NCI-H2029 (cell line): ENCODE measurements at regions not wholly inside any gene's neighbourhood (a gene's known extent, or its start where the extent isn't known, plus 50 kb on each side); places are given as distances from the start of the nearest gene placed in this dataset.

ENCODE experiments used
- DNase-seq: peaks from one replicate; lab custom pipeline; 2025; lab: John Stamatoyannopoulos, UW

DNA sequence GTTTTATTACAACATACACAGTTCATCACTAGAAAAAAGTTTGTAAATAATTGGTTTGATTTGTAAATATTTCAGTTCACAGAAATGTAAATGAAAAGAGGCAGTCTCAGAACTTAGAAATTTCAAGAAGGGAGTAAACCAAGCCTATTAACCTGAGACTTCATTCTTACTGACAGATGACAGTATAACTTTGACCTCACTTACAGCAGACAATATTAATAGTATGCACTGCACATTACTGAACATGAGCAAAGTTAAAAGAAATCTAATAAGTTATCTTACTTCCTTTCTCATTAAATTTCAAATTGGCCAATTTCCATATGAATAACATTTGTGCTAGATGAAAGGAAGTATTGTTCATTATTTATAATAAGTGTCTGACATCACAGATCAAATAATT, 235.8 kb downstream of the SLC6A15 start:
- DNase-seq, result no peak

DNA sequence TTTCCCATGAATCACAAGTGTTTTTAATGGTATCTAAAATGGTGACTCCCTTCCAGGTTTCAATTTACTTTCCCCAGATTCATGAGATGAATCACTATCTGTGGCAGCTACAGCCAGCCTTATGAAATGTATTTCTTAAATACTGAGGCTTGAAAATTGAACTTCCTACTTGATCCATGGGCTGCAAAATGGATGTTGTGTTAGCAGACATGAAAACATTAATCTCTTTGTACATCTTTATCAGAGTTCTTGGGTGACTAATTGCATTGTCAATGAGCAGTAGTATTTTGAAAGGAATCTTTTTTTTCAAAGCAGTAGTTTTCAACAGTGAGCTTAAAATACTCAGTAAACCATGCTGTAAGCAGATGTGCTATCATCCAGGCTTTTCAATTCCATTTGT, 250.8 kb downstream of the SLC6A15 start:
- DNase-seq, result no peak

DNA sequence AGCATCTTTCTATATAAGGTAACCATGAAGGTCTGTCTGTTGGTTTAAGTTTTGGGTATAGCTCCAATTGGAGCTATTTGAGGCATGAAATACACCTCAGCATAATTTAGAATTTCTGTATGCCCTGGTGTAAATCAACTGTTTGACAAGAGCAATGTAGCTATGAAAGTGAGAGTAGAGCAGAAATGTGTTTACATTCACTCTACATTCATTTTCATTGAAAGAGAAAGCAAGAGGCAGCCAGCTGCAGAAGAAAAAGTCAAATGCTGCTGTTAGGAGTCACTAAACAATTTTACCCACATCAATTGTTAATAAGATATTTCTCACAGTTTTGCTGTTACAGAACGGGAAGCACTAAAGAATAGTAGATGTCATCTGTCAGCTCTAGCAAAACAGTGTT, 252.5 kb downstream of the SLC6A15 start:
- DNase-seq, result no peak

DNA sequence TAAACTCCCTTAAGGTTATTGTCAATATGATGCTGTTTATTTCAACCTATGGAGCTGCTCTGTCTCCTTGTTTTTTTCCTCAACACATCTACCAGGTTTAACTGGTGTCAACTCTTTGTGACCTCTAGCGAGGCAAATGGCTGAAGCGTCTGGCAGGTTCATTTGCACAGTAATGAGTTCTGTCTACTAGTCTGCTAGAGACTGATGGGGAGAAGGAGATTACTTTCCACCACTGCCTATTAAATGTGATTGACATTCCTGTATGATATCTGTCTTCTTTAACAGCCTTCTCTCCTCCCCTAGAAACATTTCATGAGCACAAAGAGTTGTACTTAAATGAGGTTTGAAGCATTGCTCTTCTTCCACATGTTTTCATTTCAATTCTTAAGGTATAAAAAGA, 253.7 kb downstream of the SLC6A15 start:
- no peak for DNase-seq

DNA sequence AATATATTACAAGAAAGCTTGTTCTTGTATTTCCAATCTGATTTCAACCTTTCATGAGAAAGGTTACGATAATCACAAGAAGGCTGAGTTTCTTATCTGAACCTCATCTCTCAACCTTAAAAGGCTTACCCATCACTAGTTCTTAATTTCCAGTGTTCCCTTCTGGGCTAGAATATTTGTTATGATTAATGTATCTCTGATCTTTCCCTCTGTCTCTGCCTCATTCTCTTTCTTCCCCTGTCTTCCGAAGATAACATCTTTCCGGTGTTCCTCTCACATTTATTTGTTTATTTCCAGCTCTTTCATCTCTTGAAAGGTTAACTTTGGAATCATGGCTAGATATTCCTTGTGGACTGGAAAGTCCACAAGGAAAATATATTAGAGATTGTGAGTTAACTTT, 255.9 kb downstream of the SLC6A15 start:
- DNase-seq, result no peak

DNA sequence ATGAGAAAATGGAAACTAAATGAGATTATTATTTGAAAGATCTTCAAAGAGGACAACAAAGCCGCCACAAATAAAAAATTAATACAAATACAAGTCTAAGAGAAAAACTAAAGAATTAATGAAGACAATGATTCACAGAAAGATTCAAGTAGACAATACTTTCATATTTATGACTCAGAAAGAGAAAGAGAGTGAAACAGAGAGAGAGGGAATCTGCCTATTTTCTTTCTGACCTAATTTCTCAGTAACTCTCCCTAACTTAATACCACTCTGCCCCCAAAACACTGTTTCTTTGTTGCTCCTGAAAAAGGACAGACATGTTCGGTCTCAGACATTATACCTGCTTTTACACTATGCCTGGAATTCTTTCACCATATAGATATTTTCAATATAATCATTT, 259.1 kb downstream of the SLC6A15 start:
- DNase-seq, result no peak

DNA sequence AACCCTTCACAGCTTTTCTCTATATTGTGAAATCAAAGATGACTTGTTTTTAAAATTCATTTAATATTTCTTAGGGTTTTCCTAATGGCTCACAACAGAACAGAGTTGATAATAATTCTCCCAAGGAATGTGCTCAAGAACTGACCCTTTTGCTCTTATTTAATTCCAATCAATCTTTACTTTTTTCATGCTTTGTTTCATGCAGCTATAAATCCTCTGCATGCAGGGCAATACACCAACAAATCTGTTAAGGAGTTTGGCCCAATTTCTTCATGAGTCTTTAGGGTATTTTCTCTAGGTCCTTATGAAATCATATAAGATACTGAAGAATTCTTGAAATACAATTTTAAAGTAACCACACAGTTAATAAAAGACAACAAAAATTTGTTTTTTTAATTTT, 264.2 kb downstream of the SLC6A15 start:
- no peak for DNase-seq

DNA sequence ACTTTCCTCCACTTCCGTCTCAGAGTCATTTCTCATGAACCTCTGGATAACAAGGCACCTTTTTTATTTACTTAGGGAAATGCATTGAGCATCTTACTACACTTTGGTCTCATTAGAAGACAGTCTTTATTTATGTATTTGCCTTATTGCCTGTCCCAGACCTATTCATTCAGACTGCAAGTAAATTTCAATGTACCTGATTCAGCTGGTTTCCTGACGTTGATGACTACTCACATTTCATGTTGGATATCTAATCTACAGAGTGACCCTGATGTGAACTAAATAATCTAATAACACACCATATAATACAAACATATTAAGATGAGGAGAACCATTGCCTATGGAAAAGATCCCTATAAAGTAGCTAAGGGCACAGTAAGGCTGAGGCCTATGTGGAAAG, 267.7 kb downstream of the SLC6A15 start:
- DNase-seq, result no peak

DNA sequence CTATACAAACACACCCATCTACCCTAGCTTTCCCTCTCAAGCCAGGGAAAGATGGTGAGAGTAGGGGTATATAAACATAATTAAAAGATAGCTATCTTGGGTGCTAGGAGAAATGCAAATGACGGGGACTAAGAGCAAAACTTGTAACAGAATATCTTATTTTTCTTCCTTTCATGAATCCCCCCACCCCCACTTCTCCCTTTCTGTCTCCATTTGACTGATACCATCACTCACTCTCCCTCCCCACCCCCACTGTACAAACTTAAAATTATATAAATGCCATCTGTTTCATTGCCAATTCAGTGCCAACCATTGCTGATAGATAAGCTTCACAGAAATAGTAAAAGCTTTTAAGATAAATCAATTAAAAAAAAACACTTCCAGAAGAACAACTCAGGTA, 268.6 kb downstream of the SLC6A15 start:
- DNase-seq, result no peak

DNA sequence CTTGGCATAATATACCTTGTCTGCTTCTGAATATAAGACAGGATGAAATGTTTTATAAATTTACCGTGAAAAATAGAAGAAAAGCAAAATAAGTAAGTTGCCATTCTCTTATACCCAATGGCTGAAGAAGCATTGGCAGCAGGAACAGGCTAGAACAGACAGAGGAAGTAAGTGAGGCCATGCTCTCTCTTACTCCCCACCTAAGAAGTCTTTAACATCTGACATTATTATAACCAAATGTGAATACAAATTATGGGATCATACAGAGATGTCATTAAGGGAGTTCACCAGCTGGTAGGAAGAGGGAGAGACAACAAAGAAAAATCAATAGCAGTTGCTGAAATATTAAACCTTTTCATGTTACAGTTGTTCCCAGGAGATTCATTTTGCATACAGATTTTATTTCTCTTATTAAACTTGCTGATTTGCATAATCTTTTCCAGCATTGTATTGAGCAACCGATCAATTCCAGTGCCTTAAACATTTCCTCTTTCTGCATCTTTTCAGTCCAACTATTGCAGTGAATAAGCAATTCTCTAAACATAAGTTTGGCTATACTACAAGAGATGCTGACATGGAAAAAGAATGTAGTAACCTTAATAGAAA, 270.6 kb downstream of the SLC6A15 start:
- no peak for DNase-seq

DNA sequence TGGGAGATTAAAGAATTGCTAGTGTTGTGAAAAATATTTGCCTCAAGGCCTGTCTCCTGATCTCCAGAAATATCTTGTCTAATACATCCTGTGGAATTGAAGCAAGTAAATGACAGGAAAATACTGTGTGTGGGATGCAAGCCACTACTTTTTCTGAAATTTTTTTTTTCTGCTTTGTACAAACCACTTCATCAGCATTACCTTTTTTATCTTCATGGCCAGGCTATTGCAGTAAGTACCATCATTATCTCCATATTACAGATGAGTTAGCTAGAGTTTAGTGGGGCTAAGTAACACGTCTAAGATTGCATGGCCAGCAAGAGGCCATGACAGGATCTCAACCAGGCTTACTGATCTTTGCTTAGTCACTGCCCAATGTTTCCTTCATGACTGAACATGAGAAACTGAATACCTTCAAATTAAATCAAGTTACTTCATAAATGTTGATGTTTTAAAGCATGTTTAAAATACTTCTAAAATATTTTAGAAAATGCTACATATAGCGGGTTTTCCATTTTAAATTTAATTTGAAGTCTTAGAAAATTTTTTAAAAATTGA, 273.7 kb downstream of the SLC6A15 start:
- DNase-seq, result no peak

DNA sequence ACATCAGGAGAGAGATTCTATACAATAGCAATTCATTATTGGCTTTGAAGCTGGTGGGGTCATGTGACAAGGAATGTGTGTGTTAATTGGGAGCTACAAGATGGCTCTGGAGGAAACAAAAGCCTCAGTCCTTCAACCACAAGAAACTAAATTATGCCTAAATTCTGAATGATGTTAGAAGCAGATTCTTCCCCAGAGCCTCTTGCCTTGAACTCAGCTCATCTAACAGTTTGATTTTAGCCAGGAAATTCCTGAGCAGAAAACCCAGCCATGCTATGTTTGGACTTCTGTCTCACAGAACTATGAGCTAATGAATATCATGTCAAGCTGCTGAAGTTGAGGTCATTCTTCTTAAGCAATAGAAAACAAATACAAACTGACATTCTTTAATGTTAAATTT, 274.7 kb downstream of the SLC6A15 start:
- DNase-seq, result no peak

DNA sequence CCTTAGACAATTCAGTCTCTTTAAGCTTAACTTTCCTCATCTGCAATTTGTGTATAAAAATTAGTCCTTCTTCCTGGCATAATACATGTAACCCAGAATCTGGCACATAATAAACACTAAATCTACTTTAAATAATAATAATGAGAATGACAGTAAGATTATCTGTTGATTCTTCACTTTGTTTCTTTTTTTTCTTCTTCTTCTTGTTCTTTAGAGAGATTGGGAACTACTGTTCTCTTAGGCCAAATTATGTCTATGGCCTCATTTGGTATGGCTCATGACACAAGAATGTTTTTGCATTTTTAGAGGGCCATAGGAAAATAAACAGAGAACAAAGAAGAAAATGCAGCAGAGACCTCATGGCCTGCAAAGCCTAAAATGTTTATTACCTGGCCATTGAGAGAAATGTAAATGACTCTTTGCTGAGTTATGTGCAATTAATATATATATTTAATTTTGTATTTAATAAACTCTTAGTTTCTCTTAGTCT, 275.8 kb downstream of the SLC6A15 start:
- no peak for DNase-seq

DNA sequence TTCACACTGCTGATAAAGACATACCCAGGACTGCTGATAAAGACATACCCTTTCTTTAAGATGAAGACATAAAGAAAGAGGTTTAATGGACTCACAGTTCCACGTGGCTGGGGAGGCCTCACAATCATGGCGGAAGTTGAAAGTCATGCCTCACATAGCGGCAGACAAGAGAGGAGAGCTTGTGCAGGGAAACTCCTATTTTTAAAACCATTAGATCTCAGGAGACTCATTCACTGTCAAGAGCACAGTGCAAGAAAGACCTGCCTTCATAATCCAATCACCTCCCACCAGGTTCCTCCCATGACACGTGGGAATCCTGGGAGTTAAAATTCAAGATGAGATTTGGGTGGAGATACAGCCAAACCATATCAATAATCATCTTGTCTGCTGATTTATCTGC, 278.1 kb downstream of the SLC6A15 start:
- no peak for DNase-seq

DNA sequence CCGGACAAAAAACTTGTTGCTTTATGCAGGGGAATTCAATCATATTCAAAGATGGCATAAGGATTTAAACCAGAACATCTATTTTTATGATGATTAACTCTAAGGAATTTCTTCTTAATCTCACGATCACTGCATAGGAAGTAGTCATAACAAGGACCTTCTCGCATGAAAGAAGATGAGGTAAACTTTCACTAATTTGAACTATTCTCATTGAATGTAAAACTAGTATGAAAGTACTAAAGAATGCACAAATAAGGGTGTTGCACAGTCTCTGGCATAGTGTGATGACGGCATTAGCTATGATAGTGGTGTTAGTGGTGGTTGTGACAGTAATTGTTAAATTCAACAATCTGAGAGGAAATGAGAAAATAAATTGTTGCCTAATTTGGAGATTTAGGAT, 280.0 kb downstream of the SLC6A15 start:
- DNase-seq, result no peak

DNA sequence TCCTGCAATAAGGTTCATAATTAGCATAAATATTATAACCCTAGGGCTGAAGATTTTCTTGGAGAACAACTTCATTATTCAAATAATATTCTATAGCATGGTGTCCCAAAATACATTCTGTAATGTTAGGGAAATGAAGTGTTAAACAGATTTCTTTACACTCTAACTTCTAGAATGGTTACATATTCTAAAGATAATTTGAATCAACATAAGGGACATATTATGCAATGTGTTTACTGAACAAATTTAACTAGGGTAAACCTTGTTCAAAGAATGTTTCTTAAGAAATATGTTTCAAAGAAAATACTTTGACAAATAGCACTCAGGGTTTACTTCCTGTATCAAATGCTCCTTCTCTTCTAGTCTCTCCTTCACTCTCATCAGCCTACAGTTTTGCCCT, 281.6 kb downstream of the SLC6A15 start:
- no peak for DNase-seq

DNA sequence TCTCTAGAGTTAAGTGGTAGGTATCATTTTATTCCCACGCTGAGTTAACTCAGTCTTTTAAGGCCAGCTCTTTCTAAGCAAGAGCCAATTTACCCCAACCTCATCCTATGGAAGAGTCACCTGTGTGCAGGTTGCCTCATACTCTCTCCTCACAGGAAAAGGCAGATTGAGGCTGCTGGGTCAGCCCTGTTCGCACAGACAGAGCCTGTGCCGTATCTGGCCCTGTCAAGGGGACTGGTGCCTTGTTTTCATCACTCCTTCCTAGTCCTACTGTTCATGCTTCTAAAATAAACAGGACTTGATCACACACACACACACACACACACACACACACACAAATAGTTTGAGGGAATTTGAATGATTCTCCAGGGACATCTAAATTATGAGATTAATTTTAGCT, 285.0 kb downstream of the SLC6A15 start:
- DNase-seq, result no peak

DNA sequence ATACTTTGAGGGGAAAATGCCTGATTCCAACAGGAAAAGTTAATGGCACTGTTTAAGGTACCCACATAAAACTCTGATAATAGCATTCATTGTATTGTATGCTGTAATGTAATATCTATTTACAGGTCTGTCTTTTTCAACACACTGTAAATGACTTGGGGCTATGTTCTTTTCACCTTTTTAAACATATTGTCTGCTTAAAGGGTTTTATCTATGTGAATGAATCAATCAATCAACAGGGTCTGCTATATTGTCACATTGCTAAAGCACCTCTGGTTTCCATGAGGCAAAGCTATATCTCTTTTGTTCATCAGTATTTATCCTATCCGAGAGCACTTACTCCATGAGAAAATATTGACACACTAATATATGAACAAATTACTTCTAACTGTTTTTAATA, 288.0 kb downstream of the SLC6A15 start:
- no peak for DNase-seq

DNA sequence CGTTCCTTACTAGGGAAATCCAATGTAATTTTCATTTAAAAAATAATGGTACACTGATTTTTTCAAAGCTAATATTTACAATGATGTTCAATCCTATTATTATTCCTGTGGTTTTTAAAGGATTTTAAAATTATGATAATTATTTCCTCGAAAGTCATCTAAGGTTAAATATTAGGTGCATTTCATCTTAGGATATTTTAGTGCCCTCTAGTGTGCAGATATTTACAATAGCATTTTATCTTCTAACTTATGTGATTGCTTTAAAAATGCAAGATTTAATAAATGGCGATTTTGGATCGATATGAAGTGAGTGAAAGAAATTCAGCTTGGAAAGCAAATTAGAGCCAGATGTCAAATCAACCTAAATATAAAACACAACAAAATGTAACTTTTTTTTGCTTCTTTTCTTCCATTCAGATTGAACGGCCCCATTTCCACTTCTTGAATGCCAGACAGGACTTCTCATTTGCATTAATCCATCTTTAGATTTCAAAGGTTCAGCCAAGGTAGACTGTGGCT, 293.5 kb downstream of the SLC6A15 start:
- no peak for DNase-seq

DNA sequence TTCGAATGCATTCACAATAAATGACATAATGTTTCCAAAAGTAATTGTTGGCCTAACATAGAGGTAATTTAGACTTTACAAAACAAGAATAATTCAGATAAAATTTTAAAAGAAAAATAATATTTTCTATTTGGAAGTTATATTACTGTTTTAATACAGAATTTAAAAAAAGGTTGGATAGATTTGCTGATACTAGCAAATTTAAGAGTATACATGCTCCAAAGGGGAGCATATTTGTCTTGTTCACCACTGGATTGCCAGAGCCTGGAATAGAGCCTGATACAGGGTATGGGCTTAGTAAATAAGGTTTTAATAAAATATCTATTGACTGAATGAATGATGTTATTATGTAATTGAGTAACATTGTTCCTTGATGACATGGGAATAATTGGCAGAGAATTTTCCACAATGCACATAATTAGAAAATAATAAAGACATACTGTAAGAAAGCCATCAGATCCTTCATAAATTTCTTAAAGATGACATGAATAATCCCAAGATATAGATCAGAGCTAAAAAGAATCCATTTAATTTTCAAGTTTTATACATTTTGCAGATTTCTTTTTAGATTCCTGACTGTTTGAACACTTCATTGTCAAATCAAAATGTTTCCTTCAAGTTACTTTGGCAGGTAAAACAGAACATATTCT, 305.3 kb downstream of the SLC6A15 start:
- DNase-seq, result no peak

DNA sequence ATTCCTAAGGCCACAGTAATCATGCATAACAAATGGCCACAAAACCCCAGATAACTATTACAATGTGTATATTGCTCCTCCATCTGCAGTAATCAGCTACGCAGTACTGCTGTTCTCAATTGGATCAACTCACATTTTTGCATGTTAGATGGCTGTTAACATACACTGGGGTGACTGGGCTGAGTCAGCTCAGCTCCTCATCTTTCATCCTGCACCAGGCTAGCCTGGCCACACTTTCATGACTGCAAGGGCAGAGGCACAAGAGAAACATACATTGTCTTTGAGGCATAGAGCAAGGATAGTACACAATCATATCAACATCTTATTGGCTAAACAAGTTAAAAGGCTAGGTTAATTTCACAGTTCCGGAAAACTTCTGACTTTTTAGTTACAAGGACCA, 306.6 kb downstream of the SLC6A15 start:
- no peak for DNase-seq

DNA sequence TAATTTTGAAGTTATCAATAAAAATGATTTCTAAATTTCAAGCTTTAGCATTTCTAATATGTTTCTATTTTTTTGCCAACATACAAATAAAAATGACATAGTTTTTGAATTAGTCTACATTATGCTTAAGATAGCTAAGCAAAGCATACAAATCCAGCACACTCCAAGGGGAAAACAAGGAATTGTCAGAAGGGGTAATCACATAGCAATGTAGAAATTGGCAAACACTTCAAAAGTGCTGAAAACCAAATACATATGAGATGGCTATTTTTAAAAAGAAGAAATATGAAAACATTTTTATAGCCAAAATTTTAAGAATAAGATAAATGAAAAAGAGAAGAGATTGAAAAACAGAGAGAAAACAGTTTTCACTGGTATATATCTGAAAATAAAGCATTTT, 308.0 kb downstream of the SLC6A15 start:
- DNase-seq, result no peak

DNA sequence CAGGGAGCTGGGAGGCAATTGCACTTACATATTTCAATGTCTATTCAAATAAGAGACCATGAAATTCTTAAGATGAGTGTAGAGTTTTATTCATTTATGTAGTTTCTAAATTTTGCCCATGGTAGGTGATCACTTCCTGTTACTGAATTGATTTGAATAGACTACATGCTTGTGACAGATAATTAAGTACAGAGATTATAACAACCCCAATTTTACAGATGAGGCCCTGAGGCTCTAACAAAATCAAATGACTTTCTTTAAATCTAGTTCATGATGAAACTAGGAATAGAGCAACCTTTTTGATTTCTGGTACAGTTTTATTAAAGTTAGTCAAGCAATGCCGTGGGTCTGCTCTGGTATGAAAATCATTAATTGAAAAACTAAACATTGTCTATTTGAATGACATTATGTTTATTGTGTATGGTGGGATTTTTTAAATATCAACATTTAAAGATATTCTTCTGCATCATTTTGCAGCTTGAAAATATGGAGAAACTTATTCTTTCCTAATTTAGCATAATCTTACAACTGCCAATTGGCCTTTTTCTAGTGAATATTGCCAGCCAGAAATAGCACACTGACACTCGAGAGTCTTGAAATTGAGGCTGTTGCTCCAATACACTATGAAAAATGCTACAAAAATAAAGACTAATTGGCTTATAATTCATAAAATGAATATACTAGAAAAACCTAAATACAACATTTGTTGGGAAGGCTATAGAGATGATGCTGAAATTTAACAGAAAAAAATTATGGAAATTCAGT, 308.9 kb downstream of the SLC6A15 start:
- no peak for DNase-seq
